ENCODE measurements at regions not wholly inside any gene's neighbourhood (a gene's known extent, or its start where the extent isn't known, plus 50 kb on each side); places are given as distances from the start of the nearest gene placed in this dataset.

DNA sequence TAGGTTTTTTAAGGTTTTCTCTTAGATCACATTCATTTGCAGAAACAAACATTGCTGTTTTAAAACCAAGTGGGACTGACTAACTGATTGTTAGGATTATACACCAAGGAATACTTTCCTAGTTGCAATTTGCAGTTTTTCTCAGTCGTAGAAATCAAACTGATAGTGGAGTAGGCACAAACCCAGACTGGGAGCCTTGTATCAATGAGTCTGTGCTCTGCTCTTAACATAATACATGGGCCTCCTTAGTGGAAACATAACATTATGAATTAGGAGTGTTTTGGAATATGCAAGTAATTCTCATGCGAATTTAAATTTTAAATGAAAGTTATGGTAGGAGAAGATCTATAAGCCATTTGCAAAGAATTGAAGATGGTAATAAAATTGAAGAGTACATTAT is 223.5 kb downstream of the CLCN4 start:
- no peak for DNase-seq (ENCODE audit: insufficient read length, low spot score, missing footprints)
- no peaks in the 10 kb centered on the region for H3K4me1 ChIP-seq (ENCODE audit: insufficient read depth, low read length)
- no peaks in the 10 kb centered on the region for H4K20me1 ChIP-seq (ENCODE audit: insufficient read depth, low read length)
- peaks cover 8% of the 10 kb centered on the region for H3K9me3 ChIP-seq (ENCODE audit: low read depth, low read length)
- no peak overlapping the region for H3K27ac ChIP-seq (ENCODE audit: low read depth, low read length)
- H3K4me2 ChIP-seq (ENCODE audit: insufficient read depth, low read length), result no peak overlapping the region
- H3K4me3 ChIP-seq (ENCODE audit: insufficient read depth, low read length), result no peak overlapping the region
- no peaks in the 10 kb centered on the region for H3K79me2 ChIP-seq (ENCODE audit: insufficient read depth, low read length)
- TF ChIP-seq, protein P1, sequence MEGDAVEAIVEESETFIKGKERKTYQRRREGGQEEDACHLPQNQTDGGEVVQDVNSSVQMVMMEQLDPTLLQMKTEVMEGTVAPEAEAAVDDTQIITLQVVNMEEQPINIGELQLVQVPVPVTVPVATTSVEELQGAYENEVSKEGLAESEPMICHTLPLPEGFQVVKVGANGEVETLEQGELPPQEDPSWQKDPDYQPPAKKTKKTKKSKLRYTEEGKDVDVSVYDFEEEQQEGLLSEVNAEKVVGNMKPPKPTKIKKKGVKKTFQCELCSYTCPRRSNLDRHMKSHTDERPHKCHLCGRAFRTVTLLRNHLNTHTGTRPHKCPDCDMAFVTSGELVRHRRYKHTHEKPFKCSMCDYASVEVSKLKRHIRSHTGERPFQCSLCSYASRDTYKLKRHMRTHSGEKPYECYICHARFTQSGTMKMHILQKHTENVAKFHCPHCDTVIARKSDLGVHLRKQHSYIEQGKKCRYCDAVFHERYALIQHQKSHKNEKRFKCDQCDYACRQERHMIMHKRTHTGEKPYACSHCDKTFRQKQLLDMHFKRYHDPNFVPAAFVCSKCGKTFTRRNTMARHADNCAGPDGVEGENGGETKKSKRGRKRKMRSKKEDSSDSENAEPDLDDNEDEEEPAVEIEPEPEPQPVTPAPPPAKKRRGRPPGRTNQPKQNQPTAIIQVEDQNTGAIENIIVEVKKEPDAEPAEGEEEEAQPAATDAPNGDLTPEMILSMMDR (IDR thresholded peaks at IDR 0.05; ENCODE audit: extremely low read depth, low read depth, low read length), result no peak
- H3K27me3 ChIP-seq (ENCODE audit: insufficient read depth, low read length), result no peaks in the 10 kb centered on the region
- no peaks in the 10 kb centered on the region for H3K36me3 ChIP-seq (ENCODE audit: insufficient read depth, low read length)
- H2AFZ ChIP-seq (ENCODE audit: low read length), result no peak overlapping the region

DNA sequence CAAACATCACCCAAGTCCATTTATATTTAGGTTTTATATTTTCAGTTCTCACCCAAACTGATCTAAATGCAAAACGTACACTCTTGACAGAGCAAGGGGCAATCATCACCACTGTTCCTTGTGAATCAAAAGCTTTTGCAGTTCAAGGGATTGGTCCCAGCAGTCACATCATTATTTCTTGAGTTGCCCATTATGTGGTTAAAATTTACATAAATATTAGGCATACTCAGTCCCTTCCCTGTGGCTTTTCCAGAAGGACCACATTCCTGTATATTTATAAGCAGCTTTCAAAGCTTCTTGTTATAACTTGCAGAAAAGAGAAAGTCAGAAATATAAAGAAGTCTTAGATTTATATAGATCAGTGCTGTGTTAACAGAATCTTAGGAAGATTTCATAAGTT is 224.4 kb downstream of the CLCN4 start:
- DNase-seq (ENCODE audit: insufficient read length, low spot score, missing footprints), result no peak
- no peaks in the 10 kb centered on the region for H3K79me2 ChIP-seq (ENCODE audit: insufficient read depth, low read length)
- H3K4me2 ChIP-seq (ENCODE audit: insufficient read depth, low read length), result no peak overlapping the region
- peaks cover 7% of the 10 kb centered on the region for H3K9me3 ChIP-seq (ENCODE audit: low read depth, low read length)
- no peak overlapping the region for H2AFZ ChIP-seq (ENCODE audit: low read length)
- no peaks in the 10 kb centered on the region for H3K27me3 ChIP-seq (ENCODE audit: insufficient read depth, low read length)
- no peak overlapping the region for H3K27ac ChIP-seq (ENCODE audit: low read depth, low read length)
- H3K4me3 ChIP-seq (ENCODE audit: insufficient read depth, low read length), result no peak overlapping the region
- H4K20me1 ChIP-seq (ENCODE audit: insufficient read depth, low read length), result no peaks in the 10 kb centered on the region
- TF ChIP-seq, protein P1 (IDR thresholded peaks at IDR 0.05; ENCODE audit: extremely low read depth, low read depth, low read length), result no peak
- no peaks in the 10 kb centered on the region for H3K36me3 ChIP-seq (ENCODE audit: insufficient read depth, low read length)
- H3K4me1 ChIP-seq (ENCODE audit: insufficient read depth, low read length), result no peaks in the 10 kb centered on the region

- H3K4me3 ChIP-seq (ENCODE audit: insufficient read depth, low read length), result no peak overlapping the region
- H3K4me1 ChIP-seq (ENCODE audit: insufficient read depth, low read length), result no peaks in the 10 kb centered on the region
- H3K27me3 ChIP-seq (ENCODE audit: insufficient read depth, low read length), result no peaks in the 10 kb centered on the region
- no peak overlapping the region for H3K27ac ChIP-seq (ENCODE audit: low read depth, low read length)
- no peaks in the 10 kb centered on the region for H3K79me2 ChIP-seq (ENCODE audit: insufficient read depth, low read length)
- DNase-seq (ENCODE audit: insufficient read length, low spot score, missing footprints), result no peak
- no peak overlapping the region for H3K4me2 ChIP-seq (ENCODE audit: insufficient read depth, low read length)
- H4K20me1 ChIP-seq (ENCODE audit: insufficient read depth, low read length), result no peaks in the 10 kb centered on the region
- TF ChIP-seq, protein P1 (IDR thresholded peaks at IDR 0.05; ENCODE audit: extremely low read depth, low read depth, low read length), result no peak
- H2AFZ ChIP-seq (ENCODE audit: low read length), result no peak overlapping the region
- H3K36me3 ChIP-seq (ENCODE audit: insufficient read depth, low read length), result no peaks in the 10 kb centered on the region
- no peaks in the 10 kb centered on the region for H3K9me3 ChIP-seq (ENCODE audit: low read depth, low read length)
Observed at GRCh38 chrX:10387011-10387410, 230.2 kb downstream of the CLCN4 start.

DNA sequence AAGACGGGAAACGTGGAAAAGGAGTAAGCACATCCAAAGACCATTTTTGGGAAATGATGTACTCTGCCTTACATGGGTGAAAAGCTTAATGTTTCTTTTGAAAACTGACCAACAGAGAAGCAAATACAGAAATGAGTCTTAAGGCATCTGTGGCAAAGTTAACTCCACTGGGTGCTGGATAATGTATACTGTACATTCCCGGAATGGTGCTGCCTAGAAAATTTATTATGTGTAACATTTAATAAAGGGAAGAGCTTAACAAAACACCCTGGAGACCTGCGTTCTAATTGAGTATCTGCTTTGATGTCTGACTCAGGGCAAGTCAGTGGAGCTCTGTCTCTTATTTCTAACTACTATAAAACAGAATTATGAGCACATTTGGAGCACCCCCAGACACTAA is 230.2 kb downstream of the MID1 start:
- Histone ChIP-seq H3K4me2 (ENCODE audit: insufficient read depth, low read length) (no peak overlapping the region), H3K79me2 (ENCODE audit: insufficient read depth, low read length) (no peaks in the 10 kb centered on the region), H3K4me1 (ENCODE audit: insufficient read depth, low read length) (no peaks in the 10 kb centered on the region), H3K27ac (ENCODE audit: low read depth, low read length) (no peak overlapping the region), H3K27me3 (ENCODE audit: insufficient read depth, low read length) (no peaks in the 10 kb centered on the region), H2AFZ (ENCODE audit: low read length) (no peak overlapping the region), H3K36me3 (ENCODE audit: insufficient read depth, low read length) (no peaks in the 10 kb centered on the region), H3K4me3 (ENCODE audit: insufficient read depth, low read length) (no peak overlapping the region), H3K9me3 (ENCODE audit: low read depth, low read length) (no peaks in the 10 kb centered on the region), H4K20me1 (ENCODE audit: insufficient read depth, low read length) (no peaks in the 10 kb centered on the region)
- DNase-seq (ENCODE audit: insufficient read length, low spot score, missing footprints), result no peak
- TF ChIP-seq, protein P1 (IDR thresholded peaks at IDR 0.05; ENCODE audit: extremely low read depth, low read depth, low read length), result no peak
